ENCODE measurements at regions not wholly inside any gene's neighbourhood (a gene's known extent, or its start where the extent isn't known, plus 50 kb on each side); places are given as distances from the start of the nearest gene placed in this dataset.

DNA sequence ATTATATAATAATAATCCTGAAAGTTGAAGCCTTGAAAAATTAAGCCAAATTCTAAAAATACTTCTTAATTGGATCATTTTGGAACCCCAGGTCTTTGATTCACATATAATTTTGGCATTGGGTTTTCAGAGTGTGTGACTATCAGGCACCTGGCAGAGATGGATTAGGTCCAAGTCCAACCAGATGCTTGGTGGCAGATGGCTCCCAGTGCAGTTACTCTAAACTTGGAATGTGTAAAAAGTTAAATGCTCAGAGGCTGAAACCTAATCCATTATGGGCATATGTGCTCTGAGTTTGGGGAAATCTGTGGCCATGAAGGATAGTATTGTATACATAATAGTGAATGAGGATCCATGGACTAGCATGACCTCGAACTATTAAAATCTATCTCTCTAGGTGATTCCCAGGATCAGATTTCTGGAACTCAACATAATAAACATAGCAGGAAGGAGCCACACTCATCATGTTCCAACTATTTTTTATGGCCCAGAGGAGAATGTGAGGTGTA, 333.0 kb downstream of the RPRM start:
- no peak overlapping the region for H3K27ac Mint-ChIP-seq
- DNase-seq (no peak), ATAC-seq (no peak)
- no peaks in the 10 kb centered on the region for H3K27me3 Mint-ChIP-seq
- H3K9me3 ChIP-seq (ENCODE audit: control insufficient read depth, low read length, poor library complexity, severe bottlenecking): no peaks in the 10 kb centered on the region
- H3K36me3 Mint-ChIP-seq (ENCODE audit: low read depth): no peaks in the 10 kb centered on the region
- H3K4me3 Mint-ChIP-seq: no peak overlapping the region
- H3K4me1 Mint-ChIP-seq: no peaks in the 10 kb centered on the region

GRCh38 chr2:153143540-153143939, 335.0 kb downstream of the RPRM start:
- Mint-ChIP-seq H3K36me3 (ENCODE audit: low read depth) (no peaks in the 10 kb centered on the region), H3K4me3 (no peak overlapping the region), H3K27me3 (no peaks in the 10 kb centered on the region), H3K27ac (no peak overlapping the region), H3K4me1 (no peaks in the 10 kb centered on the region)
- ATAC-seq (no peak), DNase-seq (no peak)
- H3K9me3 ChIP-seq (ENCODE audit: control insufficient read depth, low read length, poor library complexity, severe bottlenecking): no peaks in the 10 kb centered on the region

GRCh38 chr2:153140498-153140897, 338.1 kb downstream of the RPRM start:
- H3K36me3 Mint-ChIP-seq (ENCODE audit: low read depth): no peaks in the 10 kb centered on the region
- DNase-seq (no peak), ATAC-seq (no peak)
- no peaks in the 10 kb centered on the region for H3K4me1 Mint-ChIP-seq
- H3K4me3 Mint-ChIP-seq: no peak overlapping the region
- no peak overlapping the region for H3K27ac Mint-ChIP-seq
- H3K27me3 Mint-ChIP-seq: no peaks in the 10 kb centered on the region
- H3K9me3 ChIP-seq (ENCODE audit: control insufficient read depth, low read length, poor library complexity, severe bottlenecking): no peaks in the 10 kb centered on the region

DNA sequence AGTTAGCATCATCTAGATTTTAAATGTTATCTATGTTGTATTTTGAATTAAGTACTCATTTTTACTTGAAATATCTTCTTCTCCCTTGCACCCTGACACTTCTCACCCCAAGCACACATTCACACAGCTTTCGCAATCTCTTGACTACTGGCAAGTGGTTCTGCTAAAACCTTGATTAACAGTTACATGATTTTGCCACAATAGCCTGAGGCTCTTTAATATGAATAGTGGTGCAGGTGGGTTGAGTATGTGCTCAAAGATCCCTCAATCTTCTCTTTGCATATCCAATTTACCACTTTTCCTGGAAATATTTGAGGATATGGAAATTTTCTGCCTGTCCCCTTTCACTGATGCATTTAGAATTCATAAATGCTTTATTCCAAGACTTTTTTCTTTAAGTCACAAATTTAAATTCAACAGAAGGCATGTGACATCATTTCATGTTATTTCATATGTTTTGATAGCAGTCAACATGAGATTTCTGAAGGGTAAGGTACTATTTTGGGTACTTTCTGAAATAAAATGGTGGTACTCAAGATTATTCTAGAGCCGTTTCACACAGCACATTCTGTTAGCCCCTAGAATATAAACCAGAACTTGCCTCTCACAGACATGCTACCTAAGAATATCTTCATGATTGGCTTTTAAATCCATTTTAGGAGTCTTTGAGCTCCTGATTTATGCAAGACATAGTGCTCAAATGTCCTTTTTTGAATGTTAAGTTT, 339.7 kb downstream of the RPRM start:
- no peak for ATAC-seq
- H3K36me3 Mint-ChIP-seq (ENCODE audit: low read depth): no peaks in the 10 kb centered on the region

GRCh38 chr2:153136216-153136615, 342.3 kb downstream of the RPRM start:
- no peak for DNase-seq
- no peaks in the 10 kb centered on the region for H3K9me3 ChIP-seq (ENCODE audit: control insufficient read depth, low read length, poor library complexity, severe bottlenecking)
- no peaks in the 10 kb centered on the region for H3K27me3 Mint-ChIP-seq
- no peak overlapping the region for H3K4me3 Mint-ChIP-seq
- no peak overlapping the region for H3K27ac Mint-ChIP-seq
- no peak for ATAC-seq
- no peaks in the 10 kb centered on the region for H3K4me1 Mint-ChIP-seq
- H3K36me3 Mint-ChIP-seq (ENCODE audit: low read depth): no peaks in the 10 kb centered on the region

More for the DNA sequence above, 339.7 kb downstream of the RPRM start:
- no peak overlapping the region for H3K4me3 Mint-ChIP-seq
- H3K9me3 ChIP-seq (ENCODE audit: control insufficient read depth, low read length, poor library complexity, severe bottlenecking): no peaks in the 10 kb centered on the region
- H3K27me3 Mint-ChIP-seq: no peaks in the 10 kb centered on the region
- no peak for DNase-seq
- H3K4me1 Mint-ChIP-seq: no peaks in the 10 kb centered on the region
- no peak overlapping the region for H3K27ac Mint-ChIP-seq

- H3K36me3 Mint-ChIP-seq (ENCODE audit: low read depth): no peaks in the 10 kb centered on the region
- no peak overlapping the region for H3K4me3 Mint-ChIP-seq
- ATAC-seq (no peak), DNase-seq (no peak)
- no peaks in the 10 kb centered on the region for H3K9me3 ChIP-seq (ENCODE audit: control insufficient read depth, low read length, poor library complexity, severe bottlenecking)
- no peaks in the 10 kb centered on the region for H3K27me3 Mint-ChIP-seq
- no peak overlapping the region for H3K27ac Mint-ChIP-seq
- H3K4me1 Mint-ChIP-seq: no peaks in the 10 kb centered on the region
Measured at GRCh38 chr2:153134725-153135124, 343.8 kb downstream of the RPRM start.

- Mint-ChIP-seq H3K36me3 (ENCODE audit: low read depth) (no peaks in the 10 kb centered on the region), H3K27ac (no peak overlapping the region), H3K4me3 (no peak overlapping the region), H3K4me1 (no peaks in the 10 kb centered on the region), H3K27me3 (no peaks in the 10 kb centered on the region)
- no peak for ATAC-seq
- DNase-seq: no peak
- no peaks in the 10 kb centered on the region for H3K9me3 ChIP-seq (ENCODE audit: control insufficient read depth, low read length, poor library complexity, severe bottlenecking)
Measured at GRCh38 chr2:153133716-153134115, 344.8 kb downstream of the RPRM start.

- no peaks in the 10 kb centered on the region for H3K27me3 Mint-ChIP-seq
- no peaks in the 10 kb centered on the region for H3K9me3 ChIP-seq (ENCODE audit: control insufficient read depth, low read length, poor library complexity, severe bottlenecking)
- no peak for ATAC-seq
- DNase-seq: no peak
- H3K4me1 Mint-ChIP-seq: no peaks in the 10 kb centered on the region
- H3K36me3 Mint-ChIP-seq (ENCODE audit: low read depth): no peaks in the 10 kb centered on the region
- H3K27ac Mint-ChIP-seq: no peak overlapping the region
- H3K4me3 Mint-ChIP-seq: no peak overlapping the region
Measured at GRCh38 chr2:153132418-153132817, 346.1 kb downstream of the RPRM start.

DNA sequence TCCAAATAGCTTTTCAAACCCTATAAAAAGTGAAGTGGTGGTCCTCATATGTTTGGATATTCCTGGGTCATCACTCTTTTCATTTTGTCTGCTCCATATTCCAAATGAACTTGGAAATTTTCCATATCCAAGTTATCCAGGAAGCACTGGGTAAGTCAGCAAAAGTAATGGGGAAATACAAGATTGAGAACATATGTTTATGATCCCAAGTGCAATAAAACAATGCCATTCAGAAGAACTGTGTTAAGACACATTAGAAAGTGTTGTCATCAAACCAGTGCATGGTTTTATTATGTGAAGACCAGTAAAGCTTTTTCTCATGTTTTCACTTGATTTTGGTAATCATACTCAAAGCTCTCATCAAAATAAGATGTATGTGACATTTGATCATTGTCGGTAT, 363.4 kb downstream of the RPRM start:
- no peaks in the 10 kb centered on the region for H3K36me3 Mint-ChIP-seq (ENCODE audit: low read depth)
- H3K27me3 Mint-ChIP-seq: no peaks in the 10 kb centered on the region
- H3K9me3 ChIP-seq (ENCODE audit: control insufficient read depth, low read length, poor library complexity, severe bottlenecking): no peaks in the 10 kb centered on the region
- H3K4me1 Mint-ChIP-seq: no peaks in the 10 kb centered on the region
- no peak overlapping the region for H3K4me3 Mint-ChIP-seq
- ATAC-seq: no peak
- no peak for DNase-seq
- no peak overlapping the region for H3K27ac Mint-ChIP-seq

DNA sequence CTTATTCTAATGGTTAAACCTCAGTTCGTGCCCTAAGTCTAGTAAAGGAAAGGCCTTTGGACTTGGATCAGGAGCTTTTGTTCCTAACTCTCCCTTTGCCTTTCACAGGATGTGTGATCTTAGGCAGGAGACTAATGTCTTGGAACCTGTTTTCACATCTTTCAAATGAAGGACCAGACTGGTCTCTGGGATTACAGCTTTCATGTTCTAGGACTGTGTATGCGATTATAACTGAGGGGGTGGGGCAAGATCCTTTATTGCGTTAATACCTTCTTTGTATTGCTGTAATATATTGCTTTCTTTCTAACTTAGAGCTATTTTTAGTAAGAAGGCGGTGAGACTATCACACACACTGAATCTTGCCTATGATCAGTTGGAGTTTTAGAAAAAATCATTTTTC, 368.1 kb downstream of the RPRM start:
- Mint-ChIP-seq H3K27me3 (no peaks in the 10 kb centered on the region), H3K4me3 (no peak overlapping the region), H3K27ac (no peak overlapping the region), H3K4me1 (peaks cover 12% of the 10 kb centered on the region), H3K36me3 (ENCODE audit: low read depth) (peaks cover 2% of the 10 kb centered on the region)
- ATAC-seq (no peak), DNase-seq (no peak)
- H3K9me3 ChIP-seq (ENCODE audit: control insufficient read depth, low read length, poor library complexity, severe bottlenecking): no peaks in the 10 kb centered on the region

DNA sequence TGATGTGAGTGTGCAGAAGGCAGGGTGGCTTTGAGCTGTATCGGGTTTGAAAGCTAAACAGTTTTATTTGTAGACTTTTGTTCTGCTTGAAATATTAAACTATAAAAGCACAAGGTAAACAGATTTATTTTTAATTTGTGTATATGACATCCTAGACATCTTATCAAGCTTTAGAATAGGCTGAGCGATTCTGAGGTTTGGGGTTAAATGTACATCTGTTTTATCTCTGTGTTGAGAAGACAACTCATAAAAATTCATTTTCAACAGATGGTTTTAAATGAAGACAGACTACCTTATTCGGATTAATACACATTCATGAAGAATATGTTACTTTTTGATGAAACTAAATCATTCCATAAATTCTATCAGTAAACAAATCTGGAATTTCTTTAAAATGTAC, 368.8 kb downstream of the RPRM start:
- Mint-ChIP-seq H3K27me3 (no peaks in the 10 kb centered on the region), H3K4me3 (no peak overlapping the region), H3K27ac (no peak overlapping the region), H3K36me3 (ENCODE audit: low read depth) (peaks cover 2% of the 10 kb centered on the region), H3K4me1 (peaks cover 12% of the 10 kb centered on the region)
- no peaks in the 10 kb centered on the region for H3K9me3 ChIP-seq (ENCODE audit: control insufficient read depth, low read length, poor library complexity, severe bottlenecking)
- ATAC-seq: no peak
- no peak for DNase-seq

- peaks cover 12% of the 10 kb centered on the region for H3K4me1 Mint-ChIP-seq
Measured at GRCh38 chr2:153106802-153107477, 371.6 kb downstream of the RPRM start.

DNA sequence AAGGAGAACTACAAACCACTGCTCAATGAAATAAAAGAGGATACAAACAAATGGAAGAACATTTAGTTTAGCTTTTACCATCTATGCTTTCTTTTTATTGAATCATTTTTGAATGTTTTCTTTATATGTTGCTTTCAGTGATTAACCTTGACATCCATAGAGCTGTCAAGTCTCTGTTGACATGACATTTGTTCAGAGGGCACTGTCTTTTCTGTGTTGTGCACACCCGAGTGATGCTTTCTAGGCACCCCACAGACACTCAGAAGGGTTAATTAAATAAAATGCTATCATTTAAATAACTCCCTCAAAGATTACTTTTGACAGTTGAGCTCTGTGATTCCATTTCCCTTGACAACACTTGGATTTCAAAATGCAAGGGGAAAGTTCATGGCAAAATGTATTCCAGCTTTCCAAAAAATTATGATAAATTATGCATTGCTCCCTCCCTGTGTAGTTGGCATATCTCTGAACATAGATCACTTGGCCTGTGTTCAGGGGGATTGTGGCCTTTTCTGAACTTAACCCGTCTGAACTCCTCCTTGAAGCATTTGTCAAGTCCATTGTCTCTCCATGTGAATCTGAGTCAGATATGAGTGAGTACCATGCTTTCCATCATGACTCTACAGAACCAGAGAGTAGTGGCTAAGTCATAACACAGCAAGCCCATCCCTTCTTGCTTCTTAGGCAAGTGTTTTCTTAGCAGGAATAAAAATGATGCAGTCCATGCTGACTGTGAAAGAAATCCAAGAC, 372.6 kb downstream of the RPRM start:
- no peaks in the 10 kb centered on the region for H3K27me3 Mint-ChIP-seq
- H3K36me3 Mint-ChIP-seq (ENCODE audit: low read depth): peaks cover 2% of the 10 kb centered on the region
- peak overlapping the region; percentile 85 for H3K27ac Mint-ChIP-seq
- H3K4me1 Mint-ChIP-seq: peaks cover 12% of the 10 kb centered on the region
- peak overlapping the region; percentile 42 for H3K4me3 Mint-ChIP-seq
- no peaks in the 10 kb centered on the region for H3K9me3 ChIP-seq (ENCODE audit: control insufficient read depth, low read length, poor library complexity, severe bottlenecking)
- no peak for DNase-seq
- ATAC-seq: no peak

More at GRCh38 chr2:153106802-153107477, 371.6 kb downstream of the RPRM start:
- Mint-ChIP-seq H3K36me3 (ENCODE audit: low read depth) (peaks cover 2% of the 10 kb centered on the region), H3K4me3 (peak overlapping the region; percentile 76), H3K27me3 (no peaks in the 10 kb centered on the region), H3K27ac (peak overlapping the region; percentile 85)
- H3K9me3 ChIP-seq (ENCODE audit: control insufficient read depth, low read length, poor library complexity, severe bottlenecking): no peaks in the 10 kb centered on the region
- ATAC-seq: no peak
- no peak for DNase-seq

Measured in T-helper 17 cell (primary cell).